ENCODE measurements at regions not wholly inside any gene's neighbourhood (a gene's known extent, or its start where the extent isn't known, plus 50 kb on each side); places are given as distances from the start of the nearest gene placed in this dataset.
"Not testable (repeated sequence)": the region's sequence is repeated elsewhere in the genome, so short reads cannot be mapped to it uniquely, and the experiment has no call there.

- H3K79me2 ChIP-seq (ENCODE audit: control insufficient read depth, insufficient read depth, low read length) = no peaks in the 10 kb centered on the region
- no peak for TF ChIP-seq PML (IDR thresholded peaks at IDR 0.05; ENCODE audit: low read length)
- TF ChIP-seq SUZ12 (IDR thresholded peaks at IDR 0.05; ENCODE audit: unreplicated experiment) = no peak
- no peak for TF ChIP-seq NR2F1 (conservative IDR thresholded peaks at IDR 0.05)
- no peak for TF ChIP-seq BHLHE40 (IDR thresholded peaks at IDR 0.05; ENCODE audit: borderline replicate concordance in 1 of 2, low read depth in 2 of 2, low read length in 1 of 2)
- TF ChIP-seq ZNF622 (IDR thresholded peaks at IDR 0.05) = no peak
- no peak for TF ChIP-seq SUPT20H (IDR thresholded peaks at IDR 0.05; ENCODE audit: borderline replicate concordance, control insufficient read depth, low read depth, low read length)
- H2AFZ ChIP-seq (ENCODE audit: control insufficient read depth, low read depth, low read length) = no peak overlapping the region
- no peaks in the 10 kb centered on the region for H4K20me1 ChIP-seq (ENCODE audit: control insufficient read depth, insufficient read depth)
- H3K9me3 ChIP-seq (replicated peaks; ENCODE audit: control insufficient read depth, insufficient read depth, low read length) = no peaks in the 10 kb centered on the region
- RAD21 ChIA-PET (ENCODE audit: unreplicated experiment) = no interaction called here
- H3K27ac ChIP-seq (ENCODE audit: control insufficient read depth, insufficient read depth) = no peak overlapping the region
- SMC1A ChIA-PET (ENCODE audit: uncharacterized antibody, unreplicated experiment) = no interaction called here
- no peak for ATAC-seq
- H3K4me3 ChIP-seq = no peak overlapping the region
- no peak for DNase-seq (ENCODE audit: low read depth, low spot score)
- WGBS (ENCODE audit: insufficient coverage, insufficient replicate concordance, low lambda C conversion rate, missing lambda C conversion rate) = 33% methylated on average over 12 of the region's 12 CpGs
- POLR2A ChIA-PET = no interaction called here
- intact Hi-C loops (cut with micrococcal nuclease; ENCODE audit: unreplicated experiment) = no loop called here
- H3K36me3 ChIP-seq (ENCODE audit: control insufficient read depth in 2 of 2, insufficient read depth in 2 of 2, low read length in 1 of 2) = no peaks in the 10 kb centered on the region
- no peak overlapping the region for H3K4me2 ChIP-seq (ENCODE audit: control insufficient read depth, insufficient read depth)
- in situ Hi-C loops (cut with MboI) = no loop called here
- no peak overlapping the region for H3K9ac ChIP-seq (ENCODE audit: control insufficient read depth, insufficient read depth, low read length)
- no peaks in the 10 kb centered on the region for H3K27me3 ChIP-seq (replicated peaks in 1 of 2; ENCODE audit: control insufficient read depth in 2 of 2, insufficient read depth in 2 of 2, low read length in 1 of 2)
- BruUV-seq (replicated peaks) = no TSS peak
- no peaks in the 10 kb centered on the region for H3K4me1 ChIP-seq (ENCODE audit: control insufficient read depth, insufficient read depth, low read length)
- CTCF ChIA-PET = no interaction called here
- FAIRE-seq = no peak
Observed at GRCh38 chr4:111074523-111075114, 451.7 kb upstream of the PITX2 start.

- H2AFZ ChIP-seq (ENCODE audit: control insufficient read depth, low read depth, low read length); RAD21 ChIA-PET (ENCODE audit: unreplicated experiment); SMC1A ChIA-PET (ENCODE audit: uncharacterized antibody, unreplicated experiment); H3K27me3 ChIP-seq (replicated peaks in 1 of 2; ENCODE audit: control insufficient read depth in 2 of 2, insufficient read depth in 2 of 2, low read length in 1 of 2); H3K4me2 ChIP-seq (ENCODE audit: control insufficient read depth, insufficient read depth); H3K79me2 ChIP-seq (ENCODE audit: control insufficient read depth, insufficient read depth, low read length); H3K9ac ChIP-seq (ENCODE audit: control insufficient read depth, insufficient read depth, low read length); H4K20me1 ChIP-seq (ENCODE audit: control insufficient read depth, insufficient read depth); POLR2A ChIA-PET; in situ Hi-C loops (cut with MboI); intact Hi-C loops (cut with micrococcal nuclease; ENCODE audit: unreplicated experiment); H3K4me1 ChIP-seq (ENCODE audit: control insufficient read depth, insufficient read depth, low read length); H3K36me3 ChIP-seq (ENCODE audit: control insufficient read depth in 2 of 2, insufficient read depth in 2 of 2, low read length in 1 of 2); H3K9me3 ChIP-seq (replicated peaks; ENCODE audit: control insufficient read depth, insufficient read depth, low read length); CTCF ChIA-PET; H3K4me3 ChIP-seq; H3K27ac ChIP-seq (ENCODE audit: control insufficient read depth, insufficient read depth); FAIRE-seq; ATAC-seq; BruUV-seq (replicated peaks); DNase-seq (ENCODE audit: low read depth, low spot score): not testable (repeated sequence)
- WGBS (ENCODE audit: insufficient coverage, insufficient replicate concordance, low lambda C conversion rate, missing lambda C conversion rate) = 7% methylated on average over 1 of the region's 1 CpG
Observed at GRCh38 chr4:111076299-111076698, 453.4 kb upstream of the PITX2 start.
